ENCODE measurements at regions not wholly inside any gene's neighbourhood (a gene's known extent, or its start where the extent isn't known, plus 50 kb on each side); places are given as distances from the start of the nearest gene placed in this dataset.
"Not testable (repeated sequence)": the region's sequence is repeated elsewhere in the genome, so short reads cannot be mapped to it uniquely, and the experiment has no call there.

GRCh38 chr4:132269303-132269990 is 879.6 kb upstream of the PCDH10 start:
- DNase-seq = no peak

- DNase-seq = no peak
These were observed 873.4 kb upstream of the PCDH10 start for GRCh38 chr4:132275583-132276121.

- DNase-seq = no peak
These were observed 872.9 kb upstream of the PCDH10 start for GRCh38 chr4:132276185-132276584.

GRCh38 chr4:132276989-132277388 is 872.1 kb upstream of the PCDH10 start:
- no peak for DNase-seq

GRCh38 chr4:132281733-132282132 is 867.4 kb upstream of the PCDH10 start:
- no peak for DNase-seq

GRCh38 chr4:132284910-132285426 is 864.1 kb upstream of the PCDH10 start:
- DNase-seq = no peak

GRCh38 chr4:132297346-132297745 is 851.7 kb upstream of the PCDH10 start:
- DNase-seq = peak; percentile 1

GRCh38 chr4:132299841-132300240 is 849.3 kb upstream of the PCDH10 start:
- DNase-seq = no peak

- DNase-seq = no peak
These were observed 836.6 kb upstream of the PCDH10 start for GRCh38 chr4:132312521-132312920.

GRCh38 chr4:132313852-132314251 is 835.2 kb upstream of the PCDH10 start:
- no peak for DNase-seq

- DNase-seq = no peak
These were observed 832.4 kb upstream of the PCDH10 start for GRCh38 chr4:132316738-132317137.

GRCh38 chr4:132317923-132318322 is 831.2 kb upstream of the PCDH10 start:
- DNase-seq = no peak

GRCh38 chr4:132328761-132329160 is 820.3 kb upstream of the PCDH10 start:
- DNase-seq = no peak

- no peak for DNase-seq
These were observed 818.1 kb upstream of the PCDH10 start for GRCh38 chr4:132330994-132331393.

GRCh38 chr4:132332932-132333723 is 816.0 kb upstream of the PCDH10 start:
- DNase-seq = peak; percentile 3

GRCh38 chr4:132333724-132334047 is 815.4 kb upstream of the PCDH10 start:
- DNase-seq = peak; percentile 34

- peak; percentile 3 for DNase-seq
These were observed 815.0 kb upstream of the PCDH10 start for GRCh38 chr4:132334081-132334480.

GRCh38 chr4:132344924-132345828 is 803.9 kb upstream of the PCDH10 start:
- DNase-seq = no peak

GRCh38 chr4:132346016-132346415 is 803.1 kb upstream of the PCDH10 start:
- DNase-seq = no peak

GRCh38 chr4:132351606-132352005 is 797.5 kb upstream of the PCDH10 start:
- not testable (repeated sequence) for DNase-seq

- DNase-seq = no peak
These were observed 766.9 kb upstream of the PCDH10 start for GRCh38 chr4:132382243-132382642.

- no peak for DNase-seq
These were observed 765.4 kb upstream of the PCDH10 start for GRCh38 chr4:132383571-132384199.

All from fibroblast of skin of right biceps (primary cell).